ENCODE measurements at regions not wholly inside any gene's neighbourhood (a gene's known extent, or its start where the extent isn't known, plus 50 kb on each side); places are given as distances from the start of the nearest gene placed in this dataset.

GRCh38 chr6:148635070-148635743 lies 111.6 kb upstream of the UST start:
- no peak for TF ChIP-seq CTCF (IDR thresholded peaks at IDR 0.05)
- no peak for TF ChIP-seq FOXJ3 (CRISPR knock-in tag; IDR thresholded peaks at IDR 0.05)
- TF ChIP-seq MAX (IDR thresholded peaks at IDR 0.05; ENCODE audit: low read depth), result no peak
